Right atrium auricular region (tissue), 2 donors: ENCODE measurements at regions not wholly inside any gene's neighbourhood (a gene's known extent, or its start where the extent isn't known, plus 50 kb on each side); places are given as distances from the start of the nearest gene placed in this dataset.
"Not testable (repeated sequence)": the region's sequence is repeated elsewhere in the genome, so short reads cannot be mapped to it uniquely, and the experiment has no call there.

Source experiments
- DNase-seq: peaks from one replicate; pipeline ENCODE4 v3.0.0-alpha.2; 2019; ENCODE audit warnings: low spot score
- H3K27ac ChIP-seq, 2 donors: fragments of 200-600 bp; sonication (generic); 1 replicate in 1 of 2; 2 replicates in 1 of 2; pipeline ENCODE4 v1.5.1; 2016 to 2019
- H3K27me3 ChIP-seq, 2 donors: fragments of 200-600 bp; sonication (generic); one replicate each; pipeline versions ENCODE4 v1.5.1 to v1.6.0; 2017 to 2019
- H3K36me3 ChIP-seq: fragments of 200-600 bp; sonication (generic); one replicate; pipeline ENCODE4 v1.5.1; 2016
- H3K4me1 ChIP-seq, 2 donors: fragments of 200-600 bp; sonication (generic); one replicate each; pipeline versions ENCODE4 v1.5.1 to v1.6.0; 2017 to 2019
- H3K4me3 ChIP-seq, 2 donors: fragments of 200-600 bp; sonication (generic); 1 replicate in 1 of 2; 2 replicates in 1 of 2; pipeline ENCODE4 v1.5.1; 2017 to 2019; ENCODE audit warnings: mild to moderate bottlenecking in 1 of 2, moderate library complexity in 1 of 2
- H3K9me3 ChIP-seq, 2 donors: fragments of 200-600 bp; sonication (generic); one replicate each; pipeline ENCODE4 v1.5.1; 2019
- CTCF ChIP-seq, 2 donors: fragments of 200-600 bp; sonication (generic); IDR thresholded peaks; one replicate each; pipeline ENCODE4 v1.5.1; 2019; ENCODE audit warnings: antibody characterized with exemption in 2 of 2

GRCh38 chr1:222000131-222000530, 258.2 kb upstream of the DUSP10 start:
- no peak for TF ChIP-seq CTCF (IDR thresholded peaks at IDR 0.05)
- no peaks in the 10 kb centered on the region for H3K27me3 ChIP-seq
- H3K9me3 ChIP-seq = no peaks in the 10 kb centered on the region
- H3K27ac ChIP-seq = no peak overlapping the region
- no peaks in the 10 kb centered on the region for H3K4me1 ChIP-seq
- DNase-seq = no peak
- no peaks in the 10 kb centered on the region for H3K36me3 ChIP-seq
- H3K4me3 ChIP-seq = no peak overlapping the region

- Histone ChIP-seq H3K4me3 (no peak overlapping the region), H3K36me3 (no peaks in the 10 kb centered on the region), H3K27me3 (no peaks in the 10 kb centered on the region), H3K27ac (no peak overlapping the region), H3K9me3 (no peaks in the 10 kb centered on the region), H3K4me1 (no peaks in the 10 kb centered on the region)
- no peak for TF ChIP-seq CTCF (IDR thresholded peaks at IDR 0.05)
- DNase-seq = no peak
Measured at GRCh38 chr1:221998781-221999180, 256.9 kb upstream of the DUSP10 start.

GRCh38 chr1:221998186-221998612, 256.3 kb upstream of the DUSP10 start:
- Histone ChIP-seq H3K9me3 (no peaks in the 10 kb centered on the region), H3K27ac (no peak overlapping the region), H3K4me1 (no peaks in the 10 kb centered on the region), H3K27me3 (no peaks in the 10 kb centered on the region), H3K36me3 (no peaks in the 10 kb centered on the region), H3K4me3 (no peak overlapping the region)
- TF ChIP-seq CTCF (IDR thresholded peaks at IDR 0.05) = no peak
- DNase-seq = no peak

- not testable (repeated sequence) for H3K4me1 ChIP-seq, H3K9me3 ChIP-seq, H3K27ac ChIP-seq, DNase-seq, H3K4me3 ChIP-seq, H3K27me3 ChIP-seq, H3K36me3 ChIP-seq
Measured at GRCh38 chr1:221997012-221997411, 255.1 kb upstream of the DUSP10 start.

GRCh38 chr1:221994939-221995338, 253.1 kb upstream of the DUSP10 start:
- Histone ChIP-seq H3K27ac (peak overlapping the region; percentile 36 to 72), H3K4me1 (no peaks in the 10 kb centered on the region), H3K9me3 (no peaks in the 10 kb centered on the region), H3K4me3 (no peak overlapping the region), H3K27me3 (no peaks in the 10 kb centered on the region), H3K36me3 (no peaks in the 10 kb centered on the region)
- no peak for TF ChIP-seq CTCF (IDR thresholded peaks at IDR 0.05)
- DNase-seq = no peak

- DNase-seq = no peak
- no peaks in the 10 kb centered on the region for H3K27me3 ChIP-seq
- H3K4me1 ChIP-seq = no peaks in the 10 kb centered on the region
- TF ChIP-seq CTCF (IDR thresholded peaks at IDR 0.05) = no peak
- peak overlapping the region; percentile 36 to 72 for H3K27ac ChIP-seq
- H3K36me3 ChIP-seq = no peaks in the 10 kb centered on the region
- H3K9me3 ChIP-seq = no peaks in the 10 kb centered on the region
- no peak overlapping the region for H3K4me3 ChIP-seq
Measured at GRCh38 chr1:221994274-221994698, 252.4 kb upstream of the DUSP10 start.
